ENCODE measurements at regions not wholly inside any gene's neighbourhood (a gene's known extent, or its start where the extent isn't known, plus 50 kb on each side); places are given as distances from the start of the nearest gene placed in this dataset.
"Not testable (repeated sequence)": the region's sequence is repeated elsewhere in the genome, so short reads cannot be mapped to it uniquely, and the experiment has no call there.

DNA sequence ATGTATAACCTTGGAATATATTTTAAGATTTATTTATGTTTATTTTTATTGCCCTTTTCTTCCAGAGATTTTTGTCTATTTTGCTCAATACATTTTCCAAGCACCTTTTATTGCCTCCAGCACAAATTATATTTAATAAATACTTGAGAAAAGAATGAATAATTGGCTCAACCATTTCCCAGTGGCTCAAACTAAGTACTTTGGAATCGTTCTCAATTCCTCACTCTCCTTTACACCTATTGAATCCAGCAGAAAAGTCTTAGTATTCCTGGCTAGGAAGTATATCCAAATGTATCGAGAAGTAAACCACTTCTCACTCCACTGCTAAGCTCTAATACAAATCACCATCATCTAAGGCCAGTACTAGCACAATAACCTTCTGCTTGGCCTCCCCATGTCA is 276.1 kb downstream of the NEBL start:
- no peak for DNase-seq (ENCODE audit: low spot score)
- intact Hi-C loops (cut with DNase I), result no loop called here

DNA sequence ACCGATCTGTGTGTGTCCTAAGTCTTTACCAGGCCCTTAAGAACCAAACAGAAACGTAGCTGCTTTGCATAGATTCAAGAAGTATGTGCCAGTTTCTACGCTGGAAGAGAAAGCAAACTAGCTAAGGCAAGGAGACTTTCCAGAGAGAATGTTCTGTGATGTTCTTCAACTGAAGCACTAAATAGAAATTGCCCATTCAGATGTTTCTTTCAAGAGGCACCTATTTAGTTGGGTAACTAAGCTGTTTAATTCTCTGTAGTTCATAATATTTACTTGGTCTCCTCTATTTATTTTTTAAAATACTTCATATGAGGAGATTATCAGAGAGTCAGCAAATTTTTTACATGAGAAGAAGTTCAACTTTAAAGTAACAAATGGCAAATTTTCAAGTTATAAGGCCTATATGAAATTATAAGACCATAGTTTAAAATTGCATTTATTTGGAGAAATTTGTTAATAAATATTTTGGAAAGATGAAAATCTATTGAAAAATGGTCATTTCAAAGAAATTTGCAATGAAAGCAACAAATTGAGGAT is 279.0 kb downstream of the NEBL start:
- no peak for DNase-seq (ENCODE audit: low spot score)
- intact Hi-C loops (cut with DNase I), result no loop called here

GRCh38 chr10:20616918-20617810 is 279.9 kb downstream of the NEBL start:
- intact Hi-C loops (cut with DNase I), result no loop called here
- DNase-seq (ENCODE audit: low spot score), result no peak

GRCh38 chr10:20616056-20616671 is 280.9 kb downstream of the NEBL start:
- DNase-seq (ENCODE audit: low spot score), result no peak
- intact Hi-C loops (cut with DNase I), result no loop called here

DNA sequence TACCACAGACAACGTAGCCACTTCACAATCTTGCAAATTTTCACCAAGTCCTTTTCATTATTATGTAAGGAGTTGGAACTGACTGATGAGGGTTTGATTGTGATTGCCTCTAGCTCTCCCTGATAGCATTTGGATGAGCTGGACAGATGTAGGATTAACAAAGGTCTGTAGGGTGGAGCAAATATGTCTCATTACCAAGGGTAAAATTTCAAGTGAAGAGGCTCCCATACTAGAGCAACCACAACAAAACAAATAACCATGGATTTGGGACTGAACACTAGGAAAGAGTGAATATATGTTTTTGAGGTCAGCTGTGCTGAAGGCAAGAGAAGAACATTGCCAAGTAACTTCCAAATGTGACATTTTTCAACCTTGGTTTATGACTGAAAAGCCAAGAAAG is 281.7 kb downstream of the NEBL start:
- intact Hi-C loops (cut with DNase I), result no loop called here

DNA sequence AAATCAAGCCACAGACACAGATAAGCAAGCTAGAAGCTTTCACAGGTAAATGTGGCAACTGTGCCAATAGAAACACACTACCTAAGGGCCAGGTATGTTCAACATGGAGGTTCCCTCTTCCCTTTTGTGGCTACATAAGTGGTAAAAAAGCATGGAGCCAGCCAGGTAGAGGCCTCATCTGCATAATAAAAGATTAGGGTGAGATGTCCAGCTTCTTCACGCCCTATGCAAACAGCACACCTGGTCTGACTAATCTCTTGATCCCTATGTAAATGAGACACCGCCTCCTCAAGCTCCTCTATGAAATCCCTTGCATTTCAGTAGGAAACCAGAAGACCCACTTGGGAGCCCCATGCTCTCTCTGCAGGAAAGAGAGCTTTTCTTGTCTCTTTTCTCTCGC is 282.2 kb downstream of the NEBL start:
- intact Hi-C loops (cut with DNase I), result no loop called here
- no peak for DNase-seq (ENCODE audit: low spot score)

More for the DNA sequence above, 281.7 kb downstream of the NEBL start:
- no peak for DNase-seq (ENCODE audit: low spot score)

DNA sequence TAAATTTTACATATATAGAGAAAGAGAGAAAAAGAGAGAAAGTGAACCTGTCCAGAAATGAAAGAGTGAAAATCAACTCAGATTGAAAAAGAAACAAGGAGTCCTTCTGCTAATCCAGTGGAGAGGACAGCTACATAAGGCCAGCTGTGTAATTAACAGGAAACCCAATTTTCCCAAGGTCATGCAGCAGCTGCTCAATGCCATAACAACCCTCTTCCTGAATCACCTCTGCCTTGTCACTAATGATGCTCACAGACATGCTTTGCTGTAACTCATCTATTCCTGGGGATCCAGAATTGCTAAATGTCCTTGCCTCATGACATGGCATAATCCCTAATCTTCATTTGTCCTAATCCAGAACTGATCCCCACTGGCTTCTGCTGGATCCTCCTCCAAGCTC is 288.6 kb downstream of the NEBL start:
- DNase-seq (ENCODE audit: low spot score), result no peak
- intact Hi-C loops (cut with DNase I), result no loop called here

- no peak for DNase-seq (ENCODE audit: low spot score)
- intact Hi-C loops (cut with DNase I), result no loop called here
These were observed 290.1 kb downstream of the NEBL start for GRCh38 chr10:20606985-20607384.

- DNase-seq (ENCODE audit: low spot score), result no peak
- intact Hi-C loops (cut with DNase I), result no loop called here
These were observed 295.1 kb downstream of the NEBL start for GRCh38 chr10:20601941-20602461.

- intact Hi-C loops (cut with DNase I), result no loop called here
- peak; percentile 89 for DNase-seq (ENCODE audit: low spot score)
These were observed 298.5 kb downstream of the NEBL start for GRCh38 chr10:20598590-20598989.

DNA sequence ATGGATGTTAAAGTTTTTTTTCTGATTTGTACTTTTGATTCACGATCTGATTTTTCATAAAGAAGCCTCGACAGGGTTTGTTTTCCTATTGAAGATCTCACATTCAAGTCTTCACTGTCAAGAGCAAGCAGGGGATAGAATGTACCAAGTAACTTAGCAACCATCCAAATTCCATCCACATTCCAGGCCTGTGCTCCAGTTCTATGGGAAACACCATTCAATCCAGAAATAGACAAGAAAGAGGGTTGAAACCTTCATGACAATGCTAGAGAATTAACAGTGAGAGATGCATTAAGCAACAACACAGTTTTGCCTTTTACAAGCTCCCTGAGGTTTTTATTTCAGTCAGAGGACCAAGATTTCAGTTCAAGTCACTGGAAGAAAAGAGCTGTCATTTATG is 300.2 kb downstream of the NEBL start:
- DNase-seq (ENCODE audit: low spot score), result no peak
- intact Hi-C loops (cut with DNase I), result no loop called here

- no peak for DNase-seq (ENCODE audit: low spot score)
- intact Hi-C loops (cut with DNase I), result no loop called here
These were observed 300.9 kb downstream of the NEBL start for GRCh38 chr10:20596065-20596755.

- intact Hi-C loops (cut with DNase I), result no loop called here
- no peak for DNase-seq (ENCODE audit: low spot score)
These were observed 303.5 kb downstream of the NEBL start for GRCh38 chr10:20593649-20594048.

GRCh38 chr10:20582041-20582440 is 315.1 kb downstream of the NEBL start:
- DNase-seq (ENCODE audit: low spot score), result no peak
- intact Hi-C loops (cut with DNase I), result no loop called here

DNA sequence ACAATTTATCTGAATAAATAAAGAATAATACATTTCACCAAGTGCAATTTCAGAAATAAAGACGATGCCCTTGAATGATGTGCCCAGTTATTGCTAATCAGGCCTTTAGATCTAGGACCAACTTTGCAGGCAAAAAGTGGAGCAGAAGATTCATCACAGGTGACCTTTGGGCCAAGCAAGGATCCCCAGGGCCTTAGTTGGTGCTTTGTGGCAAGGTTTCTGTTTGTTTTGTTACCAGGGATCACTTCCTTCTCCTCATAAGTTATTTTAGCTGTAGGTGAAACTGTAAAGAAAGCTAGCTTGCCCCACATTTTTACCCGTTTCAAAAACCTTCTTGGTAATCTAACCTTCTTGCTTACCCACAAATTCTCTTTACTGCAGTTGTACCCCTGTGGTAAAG is 323.2 kb downstream of the NEBL start:
- DNase-seq (ENCODE audit: low spot score), result no peak
- intact Hi-C loops (cut with DNase I), result no loop called here

DNA sequence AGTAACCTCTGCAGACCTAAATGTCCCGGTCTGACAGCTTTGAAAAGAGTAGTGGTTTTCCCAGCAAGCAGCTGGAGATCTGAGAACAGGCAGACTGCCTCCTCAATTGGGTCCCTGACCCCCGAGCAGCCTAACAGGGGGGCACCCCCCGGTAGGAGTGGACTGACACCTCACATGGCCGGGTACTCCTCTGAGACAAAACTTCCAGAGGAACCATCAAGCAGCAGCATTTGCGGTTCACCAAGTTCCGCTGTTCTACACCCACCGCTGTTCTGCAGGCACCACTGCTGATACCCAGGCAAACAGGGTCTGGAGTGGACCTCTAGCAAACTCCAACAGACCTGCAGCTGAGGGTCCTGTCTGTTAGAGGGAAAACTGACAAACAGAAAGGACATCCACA is 341.1 kb downstream of the NEBL start:
- DNase-seq (ENCODE audit: low spot score); intact Hi-C loops (cut with DNase I): not testable (repeated sequence)

DNA sequence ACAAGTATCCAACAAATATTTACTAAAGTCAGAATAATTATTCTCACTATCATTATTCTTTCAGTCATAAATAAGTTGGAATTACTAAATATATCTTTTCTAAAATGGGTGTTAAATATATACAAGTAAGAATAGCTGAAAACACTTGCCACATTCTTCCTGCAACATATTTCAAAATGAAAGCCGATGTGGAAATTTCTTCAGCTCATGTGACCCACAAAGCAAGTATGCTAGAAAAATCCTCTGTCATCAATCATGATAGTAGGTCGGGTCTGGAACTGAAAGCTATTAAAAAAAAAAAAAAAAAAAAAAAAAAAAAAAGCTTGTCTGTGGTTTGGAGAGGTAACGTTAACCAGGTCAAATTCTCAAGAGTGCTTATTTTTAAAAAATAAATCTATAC is 344.7 kb downstream of the NEBL start:
- no peak for DNase-seq (ENCODE audit: low spot score)
- intact Hi-C loops (cut with DNase I), result no loop called here

- intact Hi-C loops (cut with DNase I), result no loop called here
- DNase-seq (ENCODE audit: low spot score), result no peak
These were observed 345.4 kb downstream of the NEBL start for GRCh38 chr10:20551761-20552160.

DNA sequence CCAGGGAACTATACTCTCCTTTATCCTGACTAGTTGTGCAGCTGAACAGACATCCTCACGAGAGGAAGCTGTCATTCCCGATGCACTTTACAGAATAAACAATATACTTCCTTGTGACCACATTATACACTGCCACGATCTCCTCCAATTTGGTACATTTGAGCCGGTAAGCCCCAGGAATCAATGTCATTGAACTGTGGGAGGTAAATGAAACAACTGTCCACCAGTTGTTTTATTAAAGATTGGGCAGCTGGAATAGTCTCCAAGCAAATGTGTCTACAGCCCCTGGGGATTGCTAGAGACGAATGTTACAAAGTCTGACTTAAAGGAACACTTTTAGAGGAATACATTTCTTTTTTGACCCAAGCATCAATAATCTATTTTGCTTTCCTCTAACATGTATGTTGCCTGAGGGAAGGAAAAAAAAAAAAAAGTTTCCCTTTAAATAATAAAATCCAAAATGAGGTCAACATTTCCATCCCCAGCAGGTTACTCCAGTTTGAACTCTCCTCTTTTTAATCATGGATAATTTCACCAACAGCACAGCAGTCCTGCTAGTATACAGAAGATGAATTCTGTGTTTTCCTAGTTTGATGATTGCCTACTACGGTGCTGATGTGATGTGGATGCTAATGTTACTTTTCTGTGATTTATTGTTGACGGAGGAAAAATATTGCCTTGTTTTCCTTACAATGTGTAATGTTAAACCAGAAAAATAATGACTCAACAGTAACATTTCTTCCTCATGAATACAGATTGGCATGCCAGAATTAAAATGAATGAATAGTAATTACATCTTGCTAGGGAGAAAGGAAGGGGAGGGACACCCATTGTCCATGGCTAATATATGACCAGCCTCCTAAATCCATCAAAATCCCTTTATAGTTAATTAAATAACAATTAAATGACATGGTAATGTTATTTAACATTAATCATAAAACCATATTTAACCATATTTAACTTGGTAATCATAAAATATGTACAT is 360.9 kb downstream of the NEBL start:
- DNase-seq (ENCODE audit: low spot score), result no peak
- intact Hi-C loops (cut with DNase I), result no loop called here

Data from posterior vena cava (tissue), 2 donors.